Stimulated activated CD4-positive, alpha-beta T cell treated with anti-CD3 and anti-CD28 coated beads, TNF-alpha, amount 100 ng/mL, for 48 hours (primary cell): ENCODE measurements at regions not wholly inside any gene's neighbourhood (a gene's known extent, or its start where the extent isn't known, plus 50 kb on each side); places are given as distances from the start of the nearest gene placed in this dataset.
"Not testable (repeated sequence)": the region's sequence is repeated elsewhere in the genome, so short reads cannot be mapped to it uniquely, and the experiment has no call there.

Experiments
- DNase-seq, 3 donors: peaks; one replicate each; pipeline ENCODE4 v3.0.0-alpha.2; 2020; ENCODE audit warnings: low read depth in 3 of 3

DNA sequence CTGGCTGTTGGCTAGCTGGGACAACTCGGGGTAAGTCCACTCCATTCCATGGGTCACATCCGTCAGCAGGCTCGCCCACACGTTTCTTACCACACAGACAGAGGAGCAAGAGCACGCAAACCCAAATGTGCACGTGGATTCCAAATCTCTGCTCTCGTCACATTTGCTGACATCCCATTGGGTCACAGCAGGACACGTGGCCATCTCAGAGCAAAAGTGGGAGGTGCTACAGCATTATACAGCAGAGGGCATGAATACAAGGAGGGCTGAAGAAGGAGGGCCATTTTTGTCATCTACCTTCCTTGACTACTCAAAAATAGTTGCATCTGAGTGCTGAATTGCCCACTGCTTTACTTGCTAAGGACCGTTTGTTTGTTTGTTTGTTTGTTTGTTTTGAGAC, 84.7 kb downstream of the RBBP6 start:
- no peak for DNase-seq

DNA sequence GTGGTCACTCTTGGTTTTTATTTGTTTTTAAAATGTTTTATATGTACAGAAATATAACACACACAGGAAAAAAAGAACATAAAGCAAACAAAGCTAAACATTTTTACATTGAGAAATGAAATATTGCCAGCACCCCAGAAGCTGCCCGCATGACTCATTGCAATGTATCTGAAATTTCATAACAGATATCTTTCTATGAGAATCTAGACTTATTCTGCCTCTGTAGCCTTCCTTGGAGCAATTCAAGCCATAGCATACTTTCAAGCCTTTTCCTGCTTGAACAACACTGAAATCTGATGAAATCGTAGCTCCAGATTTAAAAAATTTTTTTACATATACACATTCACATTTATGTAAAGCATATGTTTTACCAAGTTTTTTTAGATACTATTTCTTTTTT, 86.9 kb downstream of the RBBP6 start:
- DNase-seq = no peak

DNA sequence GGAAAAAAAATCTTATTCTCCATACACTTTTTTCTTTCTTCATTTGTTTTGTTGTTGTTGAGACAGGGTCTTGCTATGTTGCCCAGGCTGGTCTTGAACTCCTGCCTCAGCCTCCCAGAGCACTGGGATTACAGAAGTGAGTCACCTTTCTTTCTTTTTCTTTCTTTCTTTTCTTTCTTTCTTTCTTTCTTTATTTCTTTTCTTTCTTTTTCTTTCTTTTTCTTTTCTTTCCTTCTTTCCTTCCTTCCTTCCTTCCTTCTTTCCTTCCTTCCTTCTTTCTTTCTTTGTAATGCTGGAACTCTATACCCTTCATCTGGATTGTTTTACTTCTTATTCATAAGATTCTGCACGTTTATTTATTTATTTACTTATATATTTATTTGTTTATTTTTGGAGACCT, 94.5 kb upstream of the TNRC6A start:
- no peak for DNase-seq

DNA sequence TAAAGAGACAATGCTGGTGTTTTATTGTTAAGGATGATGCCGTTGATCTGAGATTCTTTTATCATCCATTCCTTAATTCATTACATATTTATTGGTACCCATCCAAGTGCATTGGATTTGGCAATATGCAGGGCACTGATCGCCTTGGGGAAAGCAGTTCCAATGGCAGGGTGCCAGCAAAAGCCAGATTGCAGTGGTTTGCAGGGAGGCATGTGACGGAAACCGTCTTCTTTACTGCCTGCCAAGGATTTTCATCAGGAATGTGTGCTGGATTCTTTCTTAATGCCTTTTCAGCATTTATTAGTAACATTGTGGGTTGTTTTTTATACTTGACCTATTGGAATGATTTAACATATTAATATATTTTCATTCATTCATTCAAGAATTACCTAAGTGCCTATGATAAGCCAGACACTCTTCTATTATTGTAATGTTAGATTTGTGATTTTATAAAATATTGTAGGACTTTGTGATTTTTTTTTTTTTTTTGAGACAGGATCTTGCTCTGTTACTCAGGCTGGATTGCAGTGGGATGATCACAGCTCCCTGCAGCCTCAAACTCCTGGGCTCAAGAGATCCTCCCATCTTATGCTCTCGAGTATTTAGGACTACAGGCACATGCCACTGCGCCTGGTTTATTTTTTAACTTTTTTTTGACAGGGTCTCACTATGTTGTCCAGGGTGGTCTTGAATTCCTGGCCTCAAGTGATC, 93.4 kb upstream of the TNRC6A start:
- DNase-seq = no peak

DNA sequence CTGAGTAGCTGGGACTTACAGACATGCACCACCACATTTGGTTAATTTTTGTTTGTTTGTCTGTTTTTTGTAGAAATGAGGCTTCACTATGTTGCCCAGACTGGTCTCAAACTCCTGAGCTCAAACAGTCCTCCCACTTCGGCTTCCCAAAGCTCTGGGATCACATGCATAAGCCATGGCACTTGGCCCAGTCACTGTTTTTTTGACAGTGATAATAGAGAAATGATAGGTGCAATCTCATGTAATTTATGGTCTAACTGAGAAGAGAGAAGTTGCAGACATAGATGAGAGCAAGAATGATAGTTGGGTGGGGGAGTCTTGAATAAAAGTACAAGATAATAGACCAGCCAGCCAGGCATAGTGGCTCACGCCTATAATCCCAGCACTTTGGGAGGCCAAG, 89.7 kb upstream of the TNRC6A start:
- DNase-seq = no peak

DNA sequence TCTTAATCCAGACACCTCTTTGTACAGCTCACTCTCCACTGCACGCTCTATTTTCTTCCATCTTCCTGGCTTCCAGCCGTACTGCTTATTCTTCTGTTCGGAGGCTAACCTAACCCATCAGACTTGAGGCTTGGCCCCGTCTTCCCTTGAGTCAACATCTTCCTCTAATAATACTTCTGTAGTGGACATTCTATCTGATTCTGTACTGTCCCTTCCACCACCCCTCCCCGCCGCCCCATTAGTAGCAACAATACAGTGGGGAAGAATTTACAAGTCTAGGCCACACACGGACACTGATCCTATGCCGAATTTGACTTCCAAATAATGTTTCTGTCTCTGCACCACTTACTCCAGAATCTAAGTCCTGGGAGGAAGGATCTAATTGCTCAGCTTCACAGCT, 86.0 kb upstream of the TNRC6A start:
- no peak for DNase-seq

DNA sequence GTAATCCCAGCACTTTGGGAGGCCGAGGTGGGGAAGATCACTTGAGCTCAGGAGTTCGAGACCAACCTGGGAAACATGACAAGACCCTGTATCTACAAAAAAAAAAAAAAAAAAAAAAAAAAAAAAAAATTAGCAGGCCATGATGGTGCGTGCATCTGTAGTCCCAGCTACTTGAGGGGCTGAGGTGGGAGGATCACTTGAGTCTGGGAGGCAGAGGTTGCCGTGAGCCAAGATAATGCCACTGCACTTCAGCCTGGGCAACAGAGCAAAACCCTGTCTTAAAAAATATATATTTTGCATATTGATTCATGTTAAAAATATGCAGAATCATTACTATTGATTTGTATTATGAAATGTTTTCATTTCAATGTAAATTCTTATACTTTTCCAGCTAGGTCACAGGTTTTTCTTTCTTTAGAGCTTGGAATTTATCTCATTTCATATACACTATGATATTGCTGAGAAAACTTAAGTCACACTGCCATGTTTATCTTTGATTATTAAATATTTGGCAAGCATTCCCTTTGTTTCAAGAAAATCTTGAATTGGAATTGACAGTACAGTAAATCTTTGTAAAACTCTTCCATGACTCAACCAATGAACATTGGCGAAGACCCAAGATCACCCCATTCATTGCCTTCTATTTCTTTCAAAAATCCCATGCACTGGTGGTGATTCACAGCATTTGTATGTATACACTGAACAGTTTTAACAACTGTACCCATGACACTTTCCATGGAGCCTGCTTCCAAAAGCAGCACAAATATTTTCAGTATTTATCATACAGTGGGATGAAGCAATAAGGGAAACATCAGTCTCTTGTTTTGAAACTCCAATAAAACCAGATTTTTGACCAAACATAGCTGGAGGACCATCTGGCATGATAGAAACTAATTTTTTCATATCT, 83.5 kb upstream of the TNRC6A start:
- DNase-seq = no peak

DNA sequence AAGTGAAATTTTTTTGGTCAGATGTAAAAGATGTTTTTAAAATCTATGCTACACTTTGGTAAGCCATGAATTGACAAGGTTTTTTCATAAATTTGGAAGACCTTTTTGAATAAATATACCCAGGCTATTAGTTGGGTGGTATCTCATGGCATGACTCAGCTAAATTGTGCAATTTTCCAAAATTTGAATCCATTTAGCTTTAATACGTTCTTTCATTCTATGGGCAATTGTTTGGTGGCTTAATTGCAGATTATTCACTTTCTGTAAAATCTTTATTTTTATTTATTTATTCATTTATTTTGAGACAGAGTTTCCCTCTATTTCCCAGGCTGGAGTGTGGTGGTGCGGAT, 82.8 kb upstream of the TNRC6A start:
- no peak for DNase-seq

DNA sequence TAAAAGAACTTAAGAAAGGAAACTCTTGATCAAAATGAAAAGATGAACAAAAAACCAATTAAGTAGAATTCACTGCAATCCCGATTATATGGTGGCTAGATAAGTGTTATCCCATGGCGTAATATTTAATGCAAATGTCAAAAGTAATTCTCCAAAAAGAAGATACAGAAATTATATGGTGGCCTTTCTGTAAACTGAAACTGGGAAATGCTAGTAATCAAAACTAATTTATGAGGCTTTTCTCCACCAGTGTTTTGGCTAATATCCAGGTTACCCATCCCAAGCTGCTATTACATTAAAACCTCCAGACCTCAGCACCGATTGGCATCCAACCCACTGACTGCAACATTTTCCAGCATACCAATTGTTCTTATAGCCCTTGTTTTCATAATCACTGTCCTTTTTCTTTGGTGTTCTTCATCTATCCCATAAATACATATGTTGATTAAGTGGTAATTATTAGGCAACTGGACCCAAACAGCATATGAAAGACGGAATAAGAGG, 77.2 kb upstream of the TNRC6A start:
- DNase-seq = no peak

DNA sequence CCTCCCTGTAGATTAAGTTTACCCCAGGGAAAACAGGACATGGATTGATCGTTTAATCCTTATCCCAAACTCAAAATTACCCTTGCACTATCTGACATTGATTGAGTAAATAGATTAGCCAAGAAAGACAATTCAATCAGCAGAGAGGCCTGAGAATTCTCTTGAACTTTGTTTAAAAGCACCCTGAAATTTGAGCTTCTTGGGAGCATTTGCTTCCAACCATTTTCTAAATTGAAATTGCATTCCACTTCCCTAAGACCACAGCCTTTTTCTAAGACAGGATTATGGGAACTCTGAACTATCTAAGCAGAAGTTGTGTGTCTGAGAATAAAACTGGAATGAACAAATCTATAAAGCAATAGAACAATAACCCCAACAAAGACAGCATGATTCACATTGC, 76.6 kb upstream of the TNRC6A start:
- no peak for DNase-seq

DNA sequence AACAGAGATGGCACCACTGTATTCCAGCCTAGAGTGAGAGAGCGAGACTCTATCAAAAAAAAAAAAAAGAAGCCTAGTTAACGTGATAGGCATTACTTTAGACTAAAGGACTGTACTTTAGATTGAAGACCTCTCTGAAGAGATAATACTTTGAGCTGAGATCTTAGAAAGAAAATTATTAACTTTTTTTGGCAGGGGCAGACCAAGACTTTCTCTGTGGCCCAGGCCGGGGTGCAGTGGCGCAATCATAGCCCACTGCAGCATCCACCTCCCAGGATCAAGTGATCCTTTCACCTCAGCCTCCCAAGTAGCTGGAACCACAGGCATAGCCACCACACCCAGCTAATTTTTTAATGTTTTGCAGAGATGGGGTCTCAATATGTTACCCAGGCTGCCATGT, 75.7 kb upstream of the TNRC6A start:
- no peak for DNase-seq

DNA sequence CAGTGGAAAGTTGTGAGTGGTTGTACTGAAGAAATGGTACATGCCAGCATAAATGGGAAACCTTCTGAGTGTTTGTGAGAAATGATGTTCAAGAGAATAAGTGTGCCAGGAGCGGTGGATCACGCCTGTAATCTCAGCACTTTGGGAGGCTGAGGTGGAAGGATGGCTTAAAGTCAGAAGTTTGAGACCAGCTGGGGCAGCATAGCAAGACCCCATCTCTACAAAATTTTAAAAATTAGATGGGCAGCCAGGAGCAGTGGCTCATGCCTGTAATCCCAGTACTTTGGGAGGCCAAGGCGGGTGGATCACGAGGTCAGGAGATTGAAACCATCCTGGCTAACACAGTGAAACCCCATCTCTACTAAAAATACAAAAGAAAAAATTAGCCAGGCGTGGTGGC, 63.5 kb upstream of the TNRC6A start:
- DNase-seq = not testable (repeated sequence)

DNA sequence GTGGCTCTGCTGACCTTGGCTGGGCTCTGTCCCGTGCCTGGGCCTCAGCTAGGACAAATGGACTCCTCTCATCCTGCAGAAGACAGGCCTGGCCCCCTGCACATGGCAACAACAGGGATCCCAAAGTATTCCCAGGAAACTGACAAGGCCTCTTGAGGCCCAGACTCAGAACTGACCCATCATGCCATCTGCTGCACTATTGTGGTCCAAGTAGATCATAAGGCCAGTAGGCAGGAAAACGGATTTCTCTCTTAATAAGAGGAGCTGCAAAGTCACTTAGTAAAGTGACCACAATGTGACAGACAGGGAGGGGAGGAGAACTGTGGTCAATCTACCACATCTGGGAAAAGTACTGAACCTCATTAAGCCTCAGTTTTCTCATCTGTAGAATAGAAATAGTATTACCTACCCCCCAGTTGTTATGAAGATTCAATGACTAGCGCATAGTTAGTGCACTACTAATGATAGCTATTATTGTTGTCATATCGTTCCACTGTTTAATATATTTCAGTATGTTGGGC, 62.1 kb upstream of the TNRC6A start:
- no peak for DNase-seq

DNA sequence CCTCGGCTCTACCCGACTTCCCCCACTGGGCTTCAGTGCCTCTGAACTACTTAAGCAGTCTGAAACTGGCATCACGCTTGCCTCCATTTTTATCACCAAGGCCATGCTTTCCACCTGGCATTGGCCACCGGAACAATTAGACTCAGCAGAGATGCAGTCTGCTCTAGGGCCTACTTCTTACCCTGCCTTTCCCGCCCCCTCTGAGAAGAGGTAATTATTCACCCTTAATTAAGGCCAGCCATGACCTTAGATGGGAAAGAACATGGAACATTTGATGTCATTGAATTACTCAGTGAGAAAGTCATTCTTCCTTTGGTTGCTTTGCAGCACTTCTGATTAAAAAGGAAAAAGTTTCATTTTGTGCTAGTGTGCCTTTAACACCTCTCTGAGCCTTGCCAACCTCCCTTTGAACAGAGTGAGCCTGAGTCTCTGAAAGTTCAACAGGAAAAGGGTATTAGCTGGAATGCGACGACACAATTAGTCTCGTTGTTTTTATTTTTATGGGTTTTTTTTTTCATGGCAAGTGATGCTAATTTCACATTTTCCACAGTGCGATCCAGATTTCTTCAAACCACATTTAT, 60.9 kb upstream of the TNRC6A start:
- DNase-seq = peak; percentile 30 to 54 (median 52)

DNA sequence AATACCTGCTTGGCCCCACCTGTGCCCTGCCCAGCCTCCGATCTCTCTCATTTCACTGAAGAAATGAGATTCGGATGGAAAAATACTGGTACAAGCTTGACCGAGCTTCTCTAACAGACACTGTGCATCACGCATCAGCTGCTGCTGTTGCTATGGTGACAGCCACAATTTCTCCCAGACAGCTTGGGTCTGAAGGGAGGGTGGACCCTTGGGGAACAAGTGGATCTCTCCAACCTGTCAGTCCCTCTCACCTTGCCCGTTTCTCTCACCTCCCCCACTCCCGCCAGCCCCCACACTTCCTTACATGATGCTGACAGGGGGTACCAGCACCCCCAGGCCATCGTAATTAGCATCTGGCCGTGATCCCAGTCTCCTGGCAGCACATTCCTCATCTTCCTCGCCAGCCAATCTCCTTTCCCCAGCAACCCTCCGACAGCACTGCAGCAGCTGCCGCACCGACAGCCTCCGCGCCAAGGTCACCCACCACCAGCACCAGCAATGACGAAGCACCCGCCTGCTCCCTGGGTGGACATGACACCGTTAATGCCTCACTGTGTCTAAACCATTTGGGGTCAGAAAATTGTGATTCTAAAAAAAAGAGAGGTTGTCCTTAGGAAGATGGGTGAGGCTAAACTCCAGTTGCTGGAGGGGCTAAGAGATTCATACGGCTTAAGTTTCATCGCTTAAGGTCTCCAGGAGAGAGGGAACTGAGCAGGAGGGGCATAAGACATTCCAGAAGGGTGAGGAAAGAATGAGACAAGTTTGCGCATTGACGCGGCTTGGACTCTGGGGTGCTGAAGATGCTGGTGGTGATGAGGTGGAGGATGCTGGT, 58.6 kb upstream of the TNRC6A start:
- no peak for DNase-seq

DNA sequence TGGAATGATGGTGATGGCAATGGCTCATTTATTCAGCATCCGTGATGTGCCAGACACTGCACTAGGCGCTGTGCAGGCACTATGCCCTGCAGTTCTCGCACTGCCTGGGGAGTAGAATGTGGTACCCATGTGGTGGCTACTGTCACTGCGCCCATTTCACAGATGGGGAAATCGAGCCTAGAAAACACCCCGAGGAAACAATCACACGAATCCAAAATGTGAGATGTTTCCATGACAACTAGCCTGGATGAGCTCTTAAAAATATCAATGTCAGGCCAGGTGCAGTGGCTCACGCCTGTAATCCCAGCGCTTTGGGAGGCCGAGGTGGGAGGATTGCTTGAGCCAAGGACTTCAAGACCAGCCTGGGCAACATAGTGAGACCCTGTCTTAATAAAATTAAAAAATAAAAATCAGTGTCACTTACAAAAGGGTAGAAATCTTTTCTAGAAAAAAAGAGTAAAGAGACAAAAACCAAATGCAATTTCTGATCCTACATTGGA, 57.9 kb upstream of the TNRC6A start:
- DNase-seq = no peak

DNA sequence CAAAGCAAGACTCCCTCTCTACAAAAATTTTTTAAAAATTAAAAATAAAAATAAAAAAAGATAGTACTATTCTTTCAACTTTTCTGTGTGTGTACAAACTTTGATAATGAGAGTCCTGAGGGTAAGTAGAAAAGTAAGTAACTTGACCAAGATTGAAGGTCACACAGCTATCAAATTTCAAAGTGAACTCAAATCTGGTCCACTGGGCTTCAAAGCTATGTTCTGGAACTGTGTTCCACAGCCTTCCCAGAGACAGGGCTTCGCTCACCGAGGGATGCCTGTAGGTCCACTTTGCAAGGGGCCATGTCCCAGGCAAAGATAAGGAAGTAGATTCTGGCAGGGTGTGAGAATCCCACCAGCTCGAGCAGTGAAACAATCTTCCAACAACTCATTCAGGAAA, 56.3 kb upstream of the TNRC6A start:
- no peak for DNase-seq

DNA sequence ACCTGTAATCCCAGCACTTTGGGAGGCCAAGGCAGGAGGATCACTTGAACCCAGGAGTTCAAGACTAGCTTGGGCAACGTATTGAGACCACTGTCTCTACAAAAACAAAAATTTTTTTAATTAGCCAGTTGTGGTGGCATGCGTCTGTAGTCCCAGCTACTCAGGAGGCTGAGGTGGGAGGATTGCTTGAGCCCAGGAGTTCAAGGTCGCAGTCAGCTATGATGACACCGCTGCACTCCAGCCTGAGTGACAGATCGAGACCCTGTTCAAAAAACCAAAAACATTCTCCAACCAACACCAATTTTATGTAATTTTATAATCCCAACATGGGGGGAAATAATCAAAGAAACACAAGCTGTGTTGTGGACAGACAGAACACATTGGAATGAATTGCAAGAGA, 54.6 kb upstream of the TNRC6A start:
- no peak for DNase-seq

DNA sequence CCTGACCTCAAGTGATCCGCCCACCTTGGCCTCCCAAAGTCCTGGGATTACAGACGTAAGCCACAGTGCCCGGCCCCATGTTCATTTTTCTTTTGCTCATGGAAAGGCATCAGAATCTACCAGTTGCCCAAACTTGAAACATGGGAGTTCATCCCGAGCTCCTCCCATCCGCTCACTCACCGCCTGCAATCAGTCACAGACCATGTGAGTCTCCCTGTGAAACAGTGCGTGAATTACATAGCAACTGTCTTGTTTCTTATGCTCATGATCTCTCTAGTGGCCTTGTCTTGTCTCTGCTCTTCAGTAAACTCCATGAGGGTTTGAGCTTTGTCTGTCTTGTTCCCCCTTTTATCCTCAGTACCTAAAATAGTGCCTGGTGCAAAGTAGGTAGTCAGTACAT, 52.1 kb upstream of the TNRC6A start:
- DNase-seq = no peak
